HG03064 (cell line): ENCODE measurements at regions not wholly inside any gene's neighbourhood (a gene's known extent, or its start where the extent isn't known, plus 50 kb on each side); places are given as distances from the start of the nearest gene placed in this dataset.

Source experiments
- ATAC-seq: cut with Tn5 transposase; IDR thresholded peaks from one replicate; pipeline ENCODE4 v1.9.1; 2021; ENCODE audit warnings: low read depth; ENCODE audit not compliant: unreplicated experiment

- no peak for ATAC-seq
These were observed 514.5 kb downstream of the TBC1D22A start for GRCh38 chr22:47276991-47277390.

GRCh38 chr22:47276450-47276820 lies 514.0 kb downstream of the TBC1D22A start:
- no peak for ATAC-seq

- ATAC-seq: no peak
These were observed 513.4 kb downstream of the TBC1D22A start for GRCh38 chr22:47275605-47276449.

GRCh38 chr22:47274196-47274595 lies 511.7 kb downstream of the TBC1D22A start:
- ATAC-seq: no peak

GRCh38 chr22:47270463-47271135 lies 508.1 kb downstream of the TBC1D22A start:
- ATAC-seq: no peak

GRCh38 chr22:47269516-47270088 lies 507.2 kb downstream of the TBC1D22A start:
- ATAC-seq: no peak

- ATAC-seq: no peak
These were observed 505.2 kb downstream of the TBC1D22A start for GRCh38 chr22:47267513-47268282.

- no peak for ATAC-seq
These were observed 503.9 kb downstream of the TBC1D22A start for GRCh38 chr22:47266329-47266728.

GRCh38 chr22:47260551-47260950 lies 498.1 kb downstream of the TBC1D22A start:
- ATAC-seq: no peak

- ATAC-seq: no peak
These were observed 497.5 kb downstream of the TBC1D22A start for GRCh38 chr22:47259990-47260389.

GRCh38 chr22:47259049-47259448 lies 496.6 kb downstream of the TBC1D22A start:
- no peak for ATAC-seq

- no peak for ATAC-seq
These were observed 495.5 kb downstream of the TBC1D22A start for GRCh38 chr22:47257976-47258375.

GRCh38 chr22:47257566-47257965 lies 495.1 kb downstream of the TBC1D22A start:
- ATAC-seq: no peak

GRCh38 chr22:47251911-47252310 lies 489.5 kb downstream of the TBC1D22A start:
- no peak for ATAC-seq

- ATAC-seq: no peak
These were observed 488.7 kb downstream of the TBC1D22A start for GRCh38 chr22:47250995-47251765.

- ATAC-seq: no peak
These were observed 487.0 kb downstream of the TBC1D22A start for GRCh38 chr22:47249370-47249928.

- ATAC-seq: no peak
These were observed 486.5 kb downstream of the TBC1D22A start for GRCh38 chr22:47248925-47249324.

GRCh38 chr22:47247579-47248240 lies 485.3 kb downstream of the TBC1D22A start:
- no peak for ATAC-seq

GRCh38 chr22:47245786-47246185 lies 483.3 kb downstream of the TBC1D22A start:
- no peak for ATAC-seq
